ENCODE measurements at regions not wholly inside any gene's neighbourhood (a gene's known extent, or its start where the extent isn't known, plus 50 kb on each side); places are given as distances from the start of the nearest gene placed in this dataset.

GRCh38 chr2:41923156-41923786 is 124.5 kb upstream of the PKDCC start:
- Histone ChIP-seq H3K36me3 (ENCODE audit: low read depth) (no peaks in the 10 kb centered on the region), H3K27ac (ENCODE audit: poor library complexity, severe bottlenecking) (no peak overlapping the region), H3K4me1 (ENCODE audit: insufficient read depth, poor library complexity, severe bottlenecking) (peaks cover 7% of the 10 kb centered on the region), H3K27me3 (ENCODE audit: insufficient read depth, poor library complexity, severe bottlenecking) (no peaks in the 10 kb centered on the region), H3K4me3 (ENCODE audit: severe bottlenecking) (no peak overlapping the region), H3K9me3 (ENCODE audit: severe bottlenecking) (no peaks in the 10 kb centered on the region)
- TF ChIP-seq CTCF (IDR thresholded peaks at IDR 0.05; ENCODE audit: poor library complexity, severe bottlenecking) = no peak
- no peak for DNase-seq (ENCODE audit: low spot score)
- ATAC-seq (ENCODE audit: low read depth) = no peak

GRCh38 chr2:41924024-41924423 is 123.8 kb upstream of the PKDCC start:
- Histone ChIP-seq H3K27me3 (ENCODE audit: insufficient read depth, poor library complexity, severe bottlenecking) (no peaks in the 10 kb centered on the region), H3K4me1 (ENCODE audit: insufficient read depth, poor library complexity, severe bottlenecking) (peaks cover 9% of the 10 kb centered on the region), H3K4me3 (ENCODE audit: severe bottlenecking) (no peak overlapping the region), H3K36me3 (ENCODE audit: low read depth) (no peaks in the 10 kb centered on the region), H3K27ac (ENCODE audit: poor library complexity, severe bottlenecking) (no peak overlapping the region), H3K9me3 (ENCODE audit: severe bottlenecking) (no peaks in the 10 kb centered on the region)
- TF ChIP-seq CTCF (IDR thresholded peaks at IDR 0.05; ENCODE audit: poor library complexity, severe bottlenecking) = no peak
- DNase-seq (ENCODE audit: low spot score) = no peak
- ATAC-seq (ENCODE audit: low read depth) = no peak

- no peaks in the 10 kb centered on the region for H3K27me3 ChIP-seq (ENCODE audit: insufficient read depth, poor library complexity, severe bottlenecking)
- ATAC-seq (ENCODE audit: low read depth) = no peak
- H3K4me3 ChIP-seq (ENCODE audit: severe bottlenecking) = no peak overlapping the region
- no peak for DNase-seq (ENCODE audit: low spot score)
- no peak overlapping the region for H3K27ac ChIP-seq (ENCODE audit: poor library complexity, severe bottlenecking)
- TF ChIP-seq CTCF (IDR thresholded peaks at IDR 0.05; ENCODE audit: poor library complexity, severe bottlenecking) = no peak
- no peaks in the 10 kb centered on the region for H3K9me3 ChIP-seq (ENCODE audit: severe bottlenecking)
- H3K4me1 ChIP-seq (ENCODE audit: insufficient read depth, poor library complexity, severe bottlenecking) = peaks cover 9% of the 10 kb centered on the region
- no peaks in the 10 kb centered on the region for H3K36me3 ChIP-seq (ENCODE audit: low read depth)
Measured at GRCh38 chr2:41924709-41925408, 123.0 kb upstream of the PKDCC start.

GRCh38 chr2:41925712-41926111 is 122.1 kb upstream of the PKDCC start:
- Histone ChIP-seq H3K36me3 (ENCODE audit: low read depth) (no peaks in the 10 kb centered on the region), H3K9me3 (ENCODE audit: severe bottlenecking) (no peaks in the 10 kb centered on the region), H3K4me3 (ENCODE audit: severe bottlenecking) (no peak overlapping the region), H3K4me1 (ENCODE audit: insufficient read depth, poor library complexity, severe bottlenecking) (peaks cover 12% of the 10 kb centered on the region), H3K27ac (ENCODE audit: poor library complexity, severe bottlenecking) (no peak overlapping the region), H3K27me3 (ENCODE audit: insufficient read depth, poor library complexity, severe bottlenecking) (no peaks in the 10 kb centered on the region)
- DNase-seq (ENCODE audit: low spot score) (no peak), ATAC-seq (ENCODE audit: low read depth) (no peak)
- no peak for TF ChIP-seq CTCF (IDR thresholded peaks at IDR 0.05; ENCODE audit: poor library complexity, severe bottlenecking)

Data from RWPE2 (cell line).